ENCODE measurements at regions not wholly inside any gene's neighbourhood (a gene's known extent, or its start where the extent isn't known, plus 50 kb on each side); places are given as distances from the start of the nearest gene placed in this dataset.
"Not testable (repeated sequence)": the region's sequence is repeated elsewhere in the genome, so short reads cannot be mapped to it uniquely, and the experiment has no call there.

DNA sequence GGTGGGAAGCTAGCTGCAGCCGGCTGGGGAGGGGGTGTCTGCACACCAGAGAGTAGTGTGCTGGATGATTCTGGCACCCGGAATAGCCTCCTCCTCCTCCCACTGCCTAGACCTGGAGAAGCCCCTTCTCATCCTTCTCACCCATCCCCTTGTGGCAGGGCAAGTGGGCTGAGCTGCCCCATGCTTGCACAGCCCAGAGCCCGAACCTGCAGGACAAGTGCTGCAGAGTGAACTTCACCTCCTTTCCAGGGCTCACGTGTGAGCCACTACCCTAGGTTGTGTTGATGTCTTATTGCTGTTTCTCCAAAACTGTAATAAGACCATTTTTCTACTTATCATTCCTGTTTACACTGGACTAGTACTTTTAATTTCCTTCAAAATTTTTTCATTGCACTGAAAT lies 56.1 kb upstream of the GLYATL1B start:
- no peak for DNase-seq (ENCODE audit: unreplicated experiment)
- BruUV-seq (replicated peaks) = no TSS peak
- CTCF ChIA-PET = interaction anchor here (2.4 kb wide), 1 partner anchor 28 kb away, joined by 8 read pairs; no protein-coding TSS in a partner anchor

DNA sequence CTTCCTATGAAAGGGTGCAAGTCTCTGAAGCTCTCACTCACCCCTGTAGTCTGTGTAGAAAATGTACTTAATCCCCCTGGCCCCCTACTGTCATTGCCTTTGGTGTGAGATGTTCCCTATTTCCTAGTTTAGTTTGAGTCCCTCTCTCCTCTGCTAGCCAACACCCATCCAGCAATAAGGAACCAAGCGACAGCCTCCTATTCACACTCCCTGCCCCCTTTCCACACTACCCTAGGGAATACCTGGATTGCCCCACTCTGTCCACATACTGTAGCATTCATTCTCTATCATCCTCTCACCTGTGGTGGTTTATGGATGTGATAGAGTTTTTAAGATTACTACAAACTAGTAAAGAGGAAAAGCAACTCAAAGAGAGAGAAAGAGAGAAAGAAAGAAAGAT lies 54.4 kb upstream of the GLYATL1B start:
- intact Hi-C loops (cut with micrococcal nuclease); H3K36me3 Mint-ChIP-seq (ENCODE audit: insufficient read depth, unreplicated experiment); H3K27ac Mint-ChIP-seq (ENCODE audit: low read depth, unreplicated experiment); DNase-seq (ENCODE audit: unreplicated experiment); H3K4me1 Mint-ChIP-seq (ENCODE audit: insufficient read depth, unreplicated experiment); POLR2A ChIA-PET; H3K4me3 Mint-ChIP-seq (ENCODE audit: unreplicated experiment); BruUV-seq (replicated peaks); H3K9me3 Mint-ChIP-seq (ENCODE audit: unreplicated experiment): not testable (repeated sequence)
- H3K27me3 Mint-ChIP-seq (ENCODE audit: insufficient read depth, unreplicated experiment) = peaks cover 77% of the 10 kb centered on the region
- CTCF ChIA-PET = interaction anchor here (2.4 kb wide), 1 partner anchor 27 kb away, joined by 8 read pairs; no protein-coding TSS in a partner anchor

More for the DNA sequence above, 56.1 kb upstream of the GLYATL1B start:
- H3K36me3 Mint-ChIP-seq (ENCODE audit: insufficient read depth, unreplicated experiment) = no peaks in the 10 kb centered on the region
- peaks cover 89% of the 10 kb centered on the region for H3K27me3 Mint-ChIP-seq (ENCODE audit: insufficient read depth, unreplicated experiment)
- H3K4me3 Mint-ChIP-seq (ENCODE audit: unreplicated experiment) = no peak overlapping the region
- TF ChIP-seq CTCF (IDR thresholded peaks at IDR 0.05; ENCODE audit: unreplicated experiment) = no peak
- POLR2A ChIA-PET = no interaction called here
- intact Hi-C loops (cut with micrococcal nuclease) = no loop called here
- no peak overlapping the region for H3K27ac Mint-ChIP-seq (ENCODE audit: low read depth, unreplicated experiment)
- no peaks in the 10 kb centered on the region for H3K9me3 Mint-ChIP-seq (ENCODE audit: unreplicated experiment)
- H3K4me1 Mint-ChIP-seq (ENCODE audit: insufficient read depth, unreplicated experiment) = no peaks in the 10 kb centered on the region
